Neuronal stem cell (in vitro differentiated cells): ENCODE measurements at regions not wholly inside any gene's neighbourhood (a gene's known extent, or its start where the extent isn't known, plus 50 kb on each side); places are given as distances from the start of the nearest gene placed in this dataset.

Experiments
- DNase-seq: peaks from one replicate; pipeline ENCODE4 v3.0.0-alpha.2; 2013; ENCODE audit warnings: low spot score
- H2AFZ ChIP-seq: one replicate; pipeline ENCODE4 v1.6.1; 2013; ENCODE audit warnings: mild to moderate bottlenecking, low read length, inconsistent platforms
- H2AK5ac ChIP-seq: 2 replicates; pipeline ENCODE4 v1.6.1; 2013; ENCODE audit warnings: low read depth, mild to moderate bottlenecking, inconsistent platforms, low read length, moderate library complexity, mixed read lengths
- H2BK120ac ChIP-seq: 2 replicates; pipeline ENCODE4 v1.6.1; 2013; ENCODE audit warnings: low read depth, mild to moderate bottlenecking, inconsistent platforms, low read length, moderate library complexity, mixed read lengths
- H2BK12ac ChIP-seq: one replicate; pipeline ENCODE4 v1.6.1; 2013; ENCODE audit warnings: low read length, inconsistent platforms
- H2BK15ac ChIP-seq: 2 replicates; pipeline ENCODE4 v1.6.1; 2013; ENCODE audit warnings: mild to moderate bottlenecking, low read length, inconsistent platforms, mixed read lengths
- H2BK5ac ChIP-seq: one replicate; pipeline ENCODE4 v1.6.1; 2013; ENCODE audit warnings: inconsistent platforms, mild to moderate bottlenecking, low read length, moderate library complexity
- H3K14ac ChIP-seq: one replicate; pipeline ENCODE4 v1.6.1; 2013; ENCODE audit warnings: low read length, inconsistent platforms
- H3K18ac ChIP-seq: 2 replicates; pipeline ENCODE4 v1.6.1; 2013; ENCODE audit warnings: low read length, inconsistent platforms
- H3K23ac ChIP-seq: 2 replicates; pipeline ENCODE4 v1.6.1; 2013; ENCODE audit warnings: low read depth, mild to moderate bottlenecking, mixed read lengths, low read length, inconsistent platforms; ENCODE audit not compliant: poor library complexity
- H3K27ac ChIP-seq: replicated peaks from 3 replicates; pipeline ENCODE4 v1.5.1; 2013; ENCODE audit warnings: low read length, inconsistent platforms
- H3K27me3 ChIP-seq, 3 experiments: 2 replicates each; pipeline ENCODE4 v1.6.1; 2013; ENCODE audit warnings: low read length in 3 of 3, mild to moderate bottlenecking in 2 of 3, inconsistent platforms in 1 of 3, low read depth in 1 of 3, mixed read lengths in 1 of 3, moderate library complexity in 1 of 3; ENCODE audit not compliant: control insufficient read depth in 3 of 3, insufficient read depth in 3 of 3
- H3K36me3 ChIP-seq, 2 donors: replicated peaks in 1 of 2; 2 replicates each; pipeline ENCODE4 v1.6.1; 2013; ENCODE audit warnings: low read length in 2 of 2; ENCODE audit not compliant: control insufficient read depth in 2 of 2, insufficient read depth in 2 of 2
- H3K4ac ChIP-seq: 2 replicates; pipeline ENCODE4 v1.6.1; 2013; ENCODE audit warnings: inconsistent platforms, mild to moderate bottlenecking, low read length, moderate library complexity
- H3K4me1 ChIP-seq, 2 donors: 1 replicate in 1 of 2; 2 replicates in 1 of 2; pipeline ENCODE4 v1.6.1; 2013; ENCODE audit warnings: low read length in 2 of 2, low read depth in 1 of 2; ENCODE audit not compliant: control insufficient read depth in 2 of 2, insufficient read depth in 1 of 2
- H3K4me2 ChIP-seq: one replicate; pipeline ENCODE4 v1.6.1; 2013; ENCODE audit warnings: mild to moderate bottlenecking, low read length, inconsistent platforms; ENCODE audit not compliant: insufficient read depth, poor library complexity, severe bottlenecking
- H3K4me3 ChIP-seq, 2 donors: 2 replicates each; pipeline ENCODE4 v1.5.1; 2013; ENCODE audit warnings: low read length in 2 of 2, mild to moderate bottlenecking in 2 of 2, inconsistent platforms in 1 of 2, moderate library complexity in 1 of 2
- H3K79me1 ChIP-seq: one replicate; pipeline ENCODE4 v1.6.1; 2013; ENCODE audit warnings: low read depth, mild to moderate bottlenecking, inconsistent platforms, low read length, moderate library complexity
- H3K9ac ChIP-seq: one replicate; pipeline ENCODE4 v1.6.1; 2013; ENCODE audit warnings: mild to moderate bottlenecking, low read depth, low read length, inconsistent platforms; ENCODE audit not compliant: poor library complexity
- H3K9me3 ChIP-seq, 2 donors: replicated peaks in 1 of 2; 2 replicates each; pipeline versions ENCODE3 to v1.6.1; 2013; ENCODE audit warnings: low read length in 2 of 2, mild to moderate bottlenecking in 2 of 2, inconsistent platforms in 1 of 2, low read depth in 1 of 2, mixed read lengths in 1 of 2, moderate library complexity in 1 of 2; ENCODE audit not compliant: control insufficient read depth in 2 of 2, insufficient read depth in 1 of 2
- H4K8ac ChIP-seq: one replicate; pipeline ENCODE4 v1.6.1; 2013; ENCODE audit warnings: low read depth, mild to moderate bottlenecking, inconsistent platforms, low read length, moderate library complexity
- H4K91ac ChIP-seq: one replicate; pipeline ENCODE4 v1.6.1; 2013; ENCODE audit warnings: low read length, low read depth, mild to moderate bottlenecking, inconsistent platforms; ENCODE audit not compliant: poor library complexity
- WGBS, 2 donors: extraction: QIAGEN DNeasy Blood & Tissue Kit; methylation state at CpG; one replicate each; pipeline ENCODE4 v1.1.7; 2013; ENCODE audit warnings: missing lambda C conversion rate in 2 of 2, mixed read lengths in 1 of 2; ENCODE audit not compliant: insufficient read length in 2 of 2, insufficient replicate concordance in 1 of 2; ENCODE audit errors: extremely low coverage in 2 of 2; 5-methylcytosine and 5-hydroxymethylcytosine counted together

DNA sequence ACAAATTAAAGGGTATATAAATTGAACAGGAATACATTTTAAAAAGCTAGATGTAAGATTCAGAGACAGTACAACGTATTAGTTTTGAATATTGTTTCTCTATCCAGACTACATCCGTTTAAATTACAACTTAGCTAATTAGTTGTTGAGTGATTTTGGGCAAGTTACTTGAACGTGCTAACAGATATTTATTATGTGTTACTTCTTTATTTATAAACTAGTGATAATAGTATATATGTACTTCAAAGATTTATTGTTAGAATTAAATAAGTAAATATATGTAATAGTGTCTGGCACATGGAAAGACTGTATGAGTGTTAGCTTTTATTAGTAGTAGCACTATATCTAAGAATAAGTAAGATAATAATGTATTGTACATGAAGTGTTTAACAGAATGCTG, 92.0 kb upstream of the GBE1 start:
- Histone ChIP-seq H2BK15ac (no peak overlapping the region), H3K9me3 (no peaks in the 10 kb centered on the region), H2BK5ac (no peak overlapping the region), H2BK12ac (no peak overlapping the region), H2AK5ac (no peak overlapping the region), H3K27ac (no peak overlapping the region), H3K4me2 (no peak overlapping the region), H3K18ac (no peak overlapping the region), H3K27me3 (no peaks in the 10 kb centered on the region), H4K91ac (no peak overlapping the region), H2BK120ac (no peak overlapping the region), H4K8ac (no peak overlapping the region), H3K79me1 (no peaks in the 10 kb centered on the region), H3K9ac (no peak overlapping the region), H3K4me3 (no peak overlapping the region), H2AFZ (no peak overlapping the region), H3K14ac (no peak overlapping the region), H3K23ac (no peak overlapping the region), H3K4ac (no peak overlapping the region), H3K4me1 (no peaks in the 10 kb centered on the region), H3K36me3 (no peaks in the 10 kb centered on the region)
- no CpG with 5 or more reads among the region's 3 CpGs for WGBS, 2 donors
- no peak for DNase-seq

DNA sequence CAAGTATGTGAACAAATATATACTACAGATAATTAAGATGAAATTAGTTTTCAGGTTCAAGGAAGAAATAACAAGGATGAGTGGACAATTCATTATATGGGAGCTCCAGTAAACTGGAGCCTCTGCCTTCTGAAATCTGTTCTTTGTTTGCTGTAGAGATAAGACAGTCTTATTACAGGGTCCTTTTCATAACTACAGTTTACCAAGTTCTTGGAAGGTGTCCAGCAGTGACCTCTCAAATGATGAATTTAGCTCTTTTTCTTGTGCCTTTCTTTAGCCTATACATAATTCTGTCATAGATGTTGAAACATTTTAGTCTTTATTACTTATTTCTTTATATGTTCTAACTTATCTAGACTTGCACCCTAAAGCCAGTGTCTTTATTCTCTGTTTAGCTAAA, 89.7 kb upstream of the GBE1 start:
- Histone ChIP-seq H3K4me1 (no peaks in the 10 kb centered on the region), H2AK5ac (no peak overlapping the region), H2BK5ac (no peak overlapping the region), H3K27ac (no peak overlapping the region), H3K27me3 (no peaks in the 10 kb centered on the region), H3K18ac (no peak overlapping the region), H4K91ac (no peak overlapping the region), H3K9me3 (no peaks in the 10 kb centered on the region), H3K79me1 (no peaks in the 10 kb centered on the region), H3K14ac (no peak overlapping the region), H3K36me3 (no peaks in the 10 kb centered on the region), H3K9ac (no peak overlapping the region), H2BK120ac (no peak overlapping the region), H2BK12ac (no peak overlapping the region), H3K23ac (no peak overlapping the region), H3K4ac (no peak overlapping the region), H2AFZ (no peak overlapping the region), H2BK15ac (no peak overlapping the region), H4K8ac (no peak overlapping the region), H3K4me3 (no peak overlapping the region), H3K4me2 (no peak overlapping the region)
- no peak for DNase-seq

DNA sequence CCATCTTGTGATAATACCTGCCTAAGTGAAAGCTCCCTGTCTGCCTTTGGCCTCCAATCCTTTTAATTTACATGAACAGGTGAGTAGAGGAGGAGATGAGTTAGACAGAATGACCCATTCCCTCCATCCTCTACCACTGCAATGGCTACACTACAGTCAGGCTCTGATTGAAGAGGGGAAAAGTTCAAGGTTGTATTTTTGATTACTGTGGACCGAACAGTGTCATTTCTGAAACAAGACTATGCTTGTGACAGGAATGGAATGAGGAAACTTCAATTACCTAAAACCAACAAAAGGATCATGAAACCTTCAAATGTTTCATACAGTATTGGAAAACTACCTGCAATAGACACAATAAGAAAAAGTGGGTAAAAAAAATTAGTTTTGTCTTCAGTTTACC, 85.5 kb upstream of the GBE1 start:
- Histone ChIP-seq H3K27ac (no peak overlapping the region), H3K36me3 (no peaks in the 10 kb centered on the region), H3K4me3 (no peak overlapping the region), H2BK15ac (no peak overlapping the region), H2BK5ac (no peak overlapping the region), H2AFZ (no peak overlapping the region), H2BK120ac (no peak overlapping the region), H3K18ac (no peak overlapping the region), H3K27me3 (no peaks in the 10 kb centered on the region), H2AK5ac (no peak overlapping the region), H3K9me3 (no peaks in the 10 kb centered on the region), H2BK12ac (no peak overlapping the region), H3K4me1 (no peaks in the 10 kb centered on the region), H3K4me2 (no peak overlapping the region), H3K79me1 (no peaks in the 10 kb centered on the region), H3K23ac (no peak overlapping the region), H4K91ac (no peak overlapping the region), H3K14ac (no peak overlapping the region), H3K9ac (no peak overlapping the region), H4K8ac (no peak overlapping the region), H3K4ac (no peak overlapping the region)
- DNase-seq: no peak
- WGBS, 2 donors: no CpG with 5 or more reads among the region's 1 CpG

DNA sequence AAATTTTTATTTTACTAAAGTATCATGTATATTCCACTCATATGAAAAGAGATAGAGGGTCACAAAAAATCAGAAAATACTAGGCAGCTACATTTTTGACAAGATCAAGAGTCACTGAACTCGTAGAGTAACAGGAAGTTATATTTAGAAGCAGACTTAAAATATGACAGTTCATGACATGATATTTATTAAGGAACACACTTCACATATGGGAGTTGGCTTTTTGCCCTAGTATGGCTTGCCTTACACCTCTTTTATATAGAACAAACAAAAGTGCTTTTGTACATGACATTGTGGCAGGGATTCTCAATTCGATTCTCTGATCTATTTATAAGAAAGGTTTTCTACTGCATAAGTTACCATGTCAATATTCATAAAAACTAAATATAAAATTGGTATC, 80.1 kb upstream of the GBE1 start:
- no peak overlapping the region for H3K4ac ChIP-seq

More for the DNA sequence above, 80.1 kb upstream of the GBE1 start:
- Histone ChIP-seq H3K9ac (no peak overlapping the region), H3K27me3 (no peaks in the 10 kb centered on the region), H3K9me3 (no peaks in the 10 kb centered on the region), H4K8ac (no peak overlapping the region), H2BK12ac (no peak overlapping the region), H3K18ac (no peak overlapping the region), H2AFZ (no peak overlapping the region), H2BK120ac (no peak overlapping the region), H3K4me1 (peaks cover 0 to 2% of the 10 kb centered on the region in 2 donors), H3K23ac (no peak overlapping the region), H2BK5ac (no peak overlapping the region), H3K14ac (no peak overlapping the region), H3K4me3 (no peak overlapping the region), H2AK5ac (no peak overlapping the region), H2BK15ac (no peak overlapping the region), H3K79me1 (no peaks in the 10 kb centered on the region), H3K36me3 (no peaks in the 10 kb centered on the region), H3K4me2 (no peak overlapping the region), H4K91ac (no peak overlapping the region), H3K27ac (no peak overlapping the region)
- DNase-seq: no peak
- WGBS, 2 donors: no CpG with 5 or more reads among the region's 2 CpGs
